Tibial artery (tissue), 4 donors: ENCODE measurements at regions not wholly inside any gene's neighbourhood (a gene's known extent, or its start where the extent isn't known, plus 50 kb on each side); places are given as distances from the start of the nearest gene placed in this dataset.
A peak's percentile ranks its signal among the peaks of the same experiment; 100 is the strongest.

Experiments
- DNase-seq, 2 donors: peaks; one replicate each; pipeline ENCODE4 v3.0.0-alpha.2; 2019
- H3K27ac ChIP-seq, 2 donors: fragments of 200-600 bp; sonication (generic) in 1 of 2; 1 replicate in 1 of 2; 2 replicates in 1 of 2; pipeline ENCODE4 v1.5.1; 2018 to 2019; ENCODE audit warnings: mild to moderate bottlenecking in 1 of 2
- H3K27me3 ChIP-seq, 2 donors: fragments of 200-600 bp; sonication (generic) in 1 of 2; one replicate each; pipeline versions ENCODE4 v1.5.1 to v1.6.0; 2016 to 2019
- H3K36me3 ChIP-seq, 3 donors: fragments of 200-600 bp; sonication (generic) in 2 of 3; one replicate each; pipeline ENCODE4 v1.5.1; 2016 to 2019; ENCODE audit warnings: mild to moderate bottlenecking in 2 of 3
- H3K4me1 ChIP-seq, 4 donors: fragments of 200-600 bp; sonication (generic) in 2 of 4; 1 replicate in 3 of 4; 2 replicates in 1 of 4; pipeline ENCODE4 v1.5.1; 2016 to 2019
- H3K4me3 ChIP-seq, 2 donors: fragments of 200-600 bp; sonication (generic) in 1 of 2; 1 replicate in 1 of 2; 2 replicates in 1 of 2; pipeline ENCODE4 v1.5.1; 2018 to 2019; ENCODE audit warnings: mild to moderate bottlenecking in 2 of 2
- H3K9me3 ChIP-seq, 3 donors: fragments of 200-600 bp; sonication (generic) in 1 of 3; one replicate each; pipeline ENCODE4 v1.5.1; 2016 to 2019
- intact Hi-C: fragments of 100-400 bp; cut with DNase I; formaldehyde crosslinking; loops from one replicate; pipeline ENCODE4 v1.15.0; 2023; ENCODE audit warnings: low total_unique reads
- TF ChIP-seq, protein P1 (sequence below), 2 experiments: fragments of 200-600 bp in 1 of 2; fragments of 450-650 bp in 1 of 2; IDR thresholded peaks; one replicate each; pipeline ENCODE4 v1.5.1; 2017 to 2019; ENCODE audit warnings: antibody characterized with exemption in 2 of 2, mild to moderate bottlenecking in 1 of 2, moderate library complexity in 1 of 2

DNA sequence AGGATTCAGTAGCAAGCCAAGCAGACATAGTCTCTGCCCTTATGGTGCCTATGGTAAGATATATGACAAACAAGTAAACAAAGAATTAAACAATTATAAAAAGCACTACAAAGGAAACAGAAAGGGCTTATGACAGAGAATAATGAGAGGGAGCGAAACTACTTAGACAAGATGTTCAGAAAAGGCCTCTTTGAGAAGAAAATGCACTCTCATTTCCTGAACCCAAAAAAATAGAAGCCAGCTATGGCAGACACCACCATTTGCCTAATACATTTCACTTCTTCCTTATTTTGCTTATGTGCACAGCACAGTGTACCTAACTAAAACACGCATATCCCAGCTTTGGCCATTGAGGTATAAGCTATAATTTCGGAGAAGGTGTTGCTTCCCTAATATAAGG is 465.5 kb upstream of the PPP2R3A start:
- H3K27me3 ChIP-seq: peaks cover 0 to 3% of the 10 kb centered on the region in 2 donors
- intact Hi-C loops: loop anchor here (5.0 kb wide), 1 partner anchor 703 kb away; the partner anchor contains the start of gene EPHB1

DNA sequence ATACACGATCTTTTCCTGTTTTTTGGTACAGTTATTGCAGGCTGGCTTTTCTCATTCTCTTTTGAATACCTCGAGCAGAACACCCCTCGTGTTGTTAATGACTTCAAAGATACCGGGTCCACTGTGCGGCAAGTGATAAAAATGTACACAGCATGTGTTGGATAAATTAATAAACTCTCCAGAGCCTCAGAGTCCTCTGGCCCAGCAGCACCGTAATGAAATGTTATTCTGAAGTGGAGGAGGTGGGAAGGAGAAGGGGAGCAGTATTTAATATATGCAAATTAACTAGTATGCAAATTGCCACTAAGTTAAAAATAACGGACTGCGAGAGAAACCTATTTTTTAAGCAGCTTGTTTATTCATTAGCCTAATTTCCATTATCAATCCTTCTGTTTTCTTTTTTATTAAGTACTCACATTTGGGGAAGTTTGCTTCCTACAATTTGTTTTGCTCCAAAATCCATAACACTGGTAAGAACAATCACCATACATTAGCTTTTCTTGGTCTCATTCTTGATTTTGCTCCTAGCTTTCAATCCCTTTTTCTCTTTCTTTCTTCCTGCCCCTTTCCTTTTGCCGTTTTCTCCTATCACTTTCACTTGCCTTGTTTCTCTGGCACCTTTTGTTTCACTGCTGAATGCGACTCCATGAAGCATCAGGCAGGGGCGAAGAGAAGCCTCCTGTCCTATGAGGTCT is 462.3 kb upstream of the PPP2R3A start:
- TF ChIP-seq, protein P1, sequence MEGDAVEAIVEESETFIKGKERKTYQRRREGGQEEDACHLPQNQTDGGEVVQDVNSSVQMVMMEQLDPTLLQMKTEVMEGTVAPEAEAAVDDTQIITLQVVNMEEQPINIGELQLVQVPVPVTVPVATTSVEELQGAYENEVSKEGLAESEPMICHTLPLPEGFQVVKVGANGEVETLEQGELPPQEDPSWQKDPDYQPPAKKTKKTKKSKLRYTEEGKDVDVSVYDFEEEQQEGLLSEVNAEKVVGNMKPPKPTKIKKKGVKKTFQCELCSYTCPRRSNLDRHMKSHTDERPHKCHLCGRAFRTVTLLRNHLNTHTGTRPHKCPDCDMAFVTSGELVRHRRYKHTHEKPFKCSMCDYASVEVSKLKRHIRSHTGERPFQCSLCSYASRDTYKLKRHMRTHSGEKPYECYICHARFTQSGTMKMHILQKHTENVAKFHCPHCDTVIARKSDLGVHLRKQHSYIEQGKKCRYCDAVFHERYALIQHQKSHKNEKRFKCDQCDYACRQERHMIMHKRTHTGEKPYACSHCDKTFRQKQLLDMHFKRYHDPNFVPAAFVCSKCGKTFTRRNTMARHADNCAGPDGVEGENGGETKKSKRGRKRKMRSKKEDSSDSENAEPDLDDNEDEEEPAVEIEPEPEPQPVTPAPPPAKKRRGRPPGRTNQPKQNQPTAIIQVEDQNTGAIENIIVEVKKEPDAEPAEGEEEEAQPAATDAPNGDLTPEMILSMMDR (IDR thresholded peaks at IDR 0.05): no peak
- Histone ChIP-seq H3K9me3 (no peaks in the 10 kb centered on the region), H3K27me3 (peaks cover 0 to 3% of the 10 kb centered on the region in 2 donors), H3K36me3 (no peaks in the 10 kb centered on the region), H3K27ac (no peak overlapping the region), H3K4me1 (no peaks in the 10 kb centered on the region), H3K4me3 (no peak overlapping the region)
- DNase-seq: no peak
- intact Hi-C loops: loop anchor here (5.0 kb wide), 1 partner anchor 706 kb away; the partner anchor contains the start of gene EPHB1

More for the DNA sequence above, 465.5 kb upstream of the PPP2R3A start:
- no peaks in the 10 kb centered on the region for H3K36me3 ChIP-seq
- no peak for DNase-seq
- no peak overlapping the region for H3K27ac ChIP-seq
- no peaks in the 10 kb centered on the region for H3K4me1 ChIP-seq
- no peak overlapping the region for H3K4me3 ChIP-seq
- TF ChIP-seq, protein P1 (IDR thresholded peaks at IDR 0.05): no peak
- H3K9me3 ChIP-seq: no peaks in the 10 kb centered on the region

DNA sequence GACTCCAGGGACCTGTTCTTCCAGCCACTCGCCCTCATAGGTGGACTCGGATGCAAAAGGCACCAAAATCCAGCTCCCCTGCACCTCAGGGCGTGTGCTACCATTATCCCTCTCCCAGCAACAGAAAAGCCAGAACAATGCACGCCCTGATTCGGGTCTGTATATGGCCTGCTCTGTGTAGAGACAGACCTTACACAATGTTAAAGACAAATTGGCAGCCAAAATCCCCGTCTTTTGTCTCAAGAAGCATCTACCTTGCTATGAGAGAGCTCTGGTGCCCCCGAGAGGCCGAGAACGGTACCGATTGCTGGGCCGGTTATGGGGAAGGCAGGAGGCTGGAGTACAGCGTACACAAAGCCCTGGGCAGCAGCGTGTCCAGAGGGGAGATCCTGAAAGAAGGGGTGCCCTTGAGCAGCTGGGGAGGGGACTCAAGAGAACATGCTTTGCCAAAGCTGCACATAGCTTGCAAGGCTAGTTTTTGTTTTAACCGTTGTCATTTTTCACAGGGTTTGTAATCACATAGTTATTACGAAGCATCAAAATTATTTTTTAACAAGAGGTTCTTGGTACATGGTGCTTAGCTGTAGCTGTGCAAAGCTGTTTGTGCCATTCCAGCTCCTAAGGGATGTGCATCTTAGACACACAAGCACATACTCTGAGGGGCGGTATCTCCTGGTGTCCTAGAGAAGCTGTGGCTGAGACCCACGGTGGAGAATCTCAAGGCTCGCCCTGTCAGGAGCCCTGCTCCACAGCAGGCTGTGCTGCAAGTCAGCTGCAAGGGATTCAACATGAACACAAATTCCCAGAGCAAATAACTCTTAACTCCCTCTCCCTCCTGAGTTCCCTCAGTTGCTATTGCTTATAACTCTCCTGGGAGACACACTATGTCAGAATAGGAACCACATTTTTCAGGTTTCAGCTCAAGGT is 461.5 kb upstream of the PPP2R3A start:
- Histone ChIP-seq H3K36me3 (no peaks in the 10 kb centered on the region), H3K4me3 (no peak overlapping the region), H3K27me3 (peaks cover 0 to 3% of the 10 kb centered on the region in 2 donors), H3K27ac (no peak overlapping the region), H3K9me3 (peaks cover 0 to 1% (median 0%) of the 10 kb centered on the region in 3 donors), H3K4me1 (no peaks in the 10 kb centered on the region)
- peak; percentile 24 to 68 for DNase-seq
- intact Hi-C loops: loop anchor here (5.0 kb wide), 1 partner anchor 707 kb away; the partner anchor contains the start of gene EPHB1
- TF ChIP-seq, protein P1 (IDR thresholded peaks at IDR 0.05): peak; percentile 27 to 40

DNA sequence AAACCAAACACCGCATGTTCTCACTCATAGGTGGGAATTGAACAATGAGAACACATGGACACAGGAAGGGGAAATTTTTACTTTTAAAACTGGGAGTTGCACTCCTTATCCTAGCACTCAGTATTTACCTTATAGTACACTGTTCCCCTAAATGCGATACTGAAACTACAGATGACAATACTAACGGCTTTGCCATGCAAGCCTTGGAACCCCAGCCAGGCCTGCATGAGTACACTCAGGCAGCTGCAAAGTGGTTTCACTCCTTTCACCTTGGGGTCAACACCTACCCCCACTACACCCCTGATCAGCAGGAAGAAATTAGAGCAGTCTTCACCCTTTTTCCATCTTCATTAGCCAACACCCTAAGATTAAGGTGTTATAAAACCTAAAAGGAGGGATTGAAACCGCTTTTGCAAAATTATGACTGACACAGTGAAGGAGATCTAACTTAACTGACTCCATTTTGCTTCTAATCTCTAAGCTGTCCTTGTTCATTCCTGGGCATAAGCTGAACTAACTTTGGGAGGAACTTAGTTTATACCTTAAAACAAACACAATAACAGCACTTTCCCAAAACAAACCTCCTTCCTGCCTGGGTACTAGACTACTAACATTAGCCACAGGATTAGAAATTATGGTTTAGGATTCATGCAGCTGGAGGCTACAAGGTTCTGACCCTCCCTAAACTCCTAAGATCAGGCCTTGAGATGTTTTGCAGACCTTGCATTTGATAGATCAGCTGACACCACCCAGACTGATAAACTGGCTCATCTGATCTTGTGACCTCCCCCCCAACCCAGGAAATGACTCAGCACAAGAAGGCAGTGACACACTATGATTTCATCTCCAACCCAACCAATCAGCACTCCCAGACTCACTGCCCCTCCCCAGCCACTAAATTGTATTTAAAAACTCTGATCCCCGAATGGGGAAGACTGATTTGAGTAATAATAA is 452.1 kb upstream of the PPP2R3A start:
- Histone ChIP-seq H3K36me3 (no peaks in the 10 kb centered on the region), H3K27me3 (no peaks in the 10 kb centered on the region), H3K4me1 (no peaks in the 10 kb centered on the region), H3K4me3 (no peak overlapping the region), H3K9me3 (peaks cover 0 to 6% (median 0%) of the 10 kb centered on the region in 3 donors), H3K27ac (no peak overlapping the region)
- TF ChIP-seq, protein P1 (IDR thresholded peaks at IDR 0.05): no peak
- DNase-seq: no peak
- intact Hi-C loops: no loop called here

DNA sequence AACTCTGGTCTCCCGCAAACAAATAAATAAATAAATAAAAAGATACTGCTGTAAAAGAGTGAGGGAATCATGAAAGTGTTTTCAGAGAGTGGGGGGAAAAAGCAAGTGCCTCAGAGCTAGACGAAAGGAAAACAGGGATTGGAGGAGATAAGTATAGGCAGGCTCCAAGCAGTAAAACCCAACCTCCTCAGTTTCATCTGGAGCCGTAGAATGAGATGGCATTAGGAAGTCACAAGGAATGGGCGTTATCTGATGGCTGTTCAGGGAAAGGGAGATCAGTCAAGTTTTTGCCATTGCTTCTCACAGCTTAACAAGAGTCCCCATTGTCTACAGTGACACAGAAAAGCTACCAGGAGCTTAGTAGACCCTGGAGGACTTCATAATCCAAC is 451.5 kb upstream of the PPP2R3A start:
- Histone ChIP-seq H3K9me3 (peaks cover 0 to 4% (median 0%) of the 10 kb centered on the region in 3 donors), H3K27me3 (no peaks in the 10 kb centered on the region), H3K27ac (no peak overlapping the region), H3K4me3 (no peak overlapping the region), H3K4me1 (no peaks in the 10 kb centered on the region), H3K36me3 (no peaks in the 10 kb centered on the region)
- TF ChIP-seq, protein P1 (IDR thresholded peaks at IDR 0.05): no peak
- intact Hi-C loops: no loop called here
- no peak for DNase-seq
